Endothelial cell of umbilical vein (primary cell): ENCODE measurements at regions not wholly inside any gene's neighbourhood (a gene's known extent, or its start where the extent isn't known, plus 50 kb on each side); places are given as distances from the start of the nearest gene placed in this dataset.

Experiments used
- BruUV-seq: library from RNA; stranded (reverse); fragments of 400-500 nt; replicated peaks from 2 replicates; lab custom pipeline; 2021; lab: Mats Ljungman, UMichigan
- CTCF ChIA-PET: fragments of 300-600, 350-600 bp; sonication (Branson Sonifier 250); formaldehyde crosslinking; loops from one replicate; lab custom pipeline; 2021; ENCODE audit warnings: antibody characterized with exemption, inconsistent platforms; lab: Charles Lee
- POLR2A ChIA-PET: fragments of 300-600, 350-600 bp; sonication (Branson Sonifier 250); formaldehyde crosslinking; loops from one replicate; lab custom pipeline; 2021; ENCODE audit warnings: antibody characterized with exemption, inconsistent platforms; lab: Charles Lee
- DNase-seq: peaks from one replicate; pipeline ENCODE4 v3.0.0-alpha.2; 2011; ENCODE audit warnings: low read depth, low spot score
- FAIRE-seq: peaks from 2 replicates; lab custom pipeline; 2011; peaks lifted over from hg19 to GRCh38; lab: Jason Lieb, UNC
- H2AFZ ChIP-seq: 2 replicates; pipeline ENCODE4 v1.6.0; 2012; ENCODE audit warnings: low read depth, low read length, control low read depth, inconsistent platforms
- H3K27ac ChIP-seq: 2 replicates; pipeline ENCODE4 v1.5.1; 2011; ENCODE audit warnings: low read depth, mild to moderate bottlenecking, control low read depth, low read length, moderate library complexity; ENCODE audit not compliant: insufficient read depth
- H3K27me3 ChIP-seq, 2 experiments: 2 replicates each; pipeline versions ENCODE4 v1.6.0 to v1.6.1; 2011; ENCODE audit warnings: low read length in 2 of 2, mixed read lengths in 1 of 2; ENCODE audit not compliant: control insufficient read depth in 2 of 2, insufficient read depth in 2 of 2
- H3K36me3 ChIP-seq, 2 experiments: 2 replicates in 1 of 2; 3 replicates in 1 of 2; pipeline ENCODE4 v1.5.1; 2011; ENCODE audit warnings: low read length in 2 of 2, mild to moderate bottlenecking in 1 of 2, moderate library complexity in 1 of 2; ENCODE audit not compliant: control insufficient read depth in 2 of 2, insufficient read depth in 2 of 2; ENCODE audit errors: extremely low read depth in 1 of 2
- H3K4me1 ChIP-seq: 3 replicates; pipeline ENCODE4 v1.5.1; 2011; ENCODE audit warnings: mild to moderate bottlenecking, low read length; ENCODE audit not compliant: control insufficient read depth, insufficient read depth; ENCODE audit errors: extremely low read depth
- H3K4me2 ChIP-seq: 2 replicates; pipeline ENCODE4 v1.6.1; 2011; ENCODE audit warnings: low read length, control low read depth, mixed read lengths; ENCODE audit not compliant: insufficient read depth
- H3K4me3 ChIP-seq, 3 experiments: fragments of 200-600 bp in 1 of 3; sonication (generic), shearing (Covaris generic) in 1 of 3; replicated peaks in 1 of 3; 2 replicates each; pipeline ENCODE4 v1.5.1; 2011 to 2016; ENCODE audit warnings: control low read depth in 3 of 3, low read length in 3 of 3, mild to moderate bottlenecking in 2 of 3, inconsistent platforms in 1 of 3, low read depth in 1 of 3, moderate library complexity in 1 of 3; ENCODE audit not compliant: insufficient read depth in 1 of 3
- H3K79me2 ChIP-seq: 2 replicates; pipeline ENCODE4 v1.6.0; 2012; ENCODE audit warnings: low read length, inconsistent platforms; ENCODE audit not compliant: control insufficient read depth, insufficient read depth
- H3K9ac ChIP-seq: replicated peaks from 2 replicates; pipeline ENCODE3; 2011; ENCODE audit warnings: low read length, control low read depth; ENCODE audit not compliant: insufficient read depth; ENCODE audit errors: extremely low read depth
- H3K9me1 ChIP-seq: replicated peaks from 3 replicates; pipeline ENCODE4 v1.6.0; 2011; ENCODE audit warnings: mild to moderate bottlenecking, low read length; ENCODE audit not compliant: control insufficient read depth, insufficient read depth; ENCODE audit errors: extremely low read depth
- H3K9me3 ChIP-seq: replicated peaks from 2 replicates; pipeline ENCODE4 v1.5.1; 2012; ENCODE audit warnings: low read length, inconsistent platforms; ENCODE audit not compliant: control insufficient read depth, insufficient read depth
- H4K20me1 ChIP-seq: replicated peaks from 2 replicates; pipeline ENCODE3; 2011; ENCODE audit warnings: mild to moderate bottlenecking, low read length; ENCODE audit not compliant: control insufficient read depth, insufficient read depth; ENCODE audit errors: extremely low read depth
- CTCF ChIP-seq, 2 donors: IDR thresholded peaks; 1 replicate in 1 of 2; 2 replicates in 1 of 2; pipeline ENCODE4 v1.5.1; 2011; ENCODE audit warnings: low read length in 2 of 2, mild to moderate bottlenecking in 2 of 2, moderate library complexity in 2 of 2, control low read depth in 1 of 2, inconsistent platforms in 1 of 2, low read depth in 1 of 2; ENCODE audit not compliant: insufficient read depth in 1 of 2; ENCODE audit errors: extremely low read depth in 1 of 2
- EZH2 ChIP-seq: IDR thresholded peaks from 2 replicates; pipeline ENCODE4 v1.6.1; 2012; ENCODE audit warnings: borderline replicate concordance, low read depth, mild to moderate bottlenecking, moderate library complexity, low read length, inconsistent platforms; ENCODE audit not compliant: severe bottlenecking
- FOS ChIP-seq: IDR thresholded peaks from 2 replicates; pipeline ENCODE4 v1.6.1; 2011; ENCODE audit warnings: mild to moderate bottlenecking, low read length, moderate library complexity, borderline replicate concordance; ENCODE audit not compliant: insufficient read depth
- JUN ChIP-seq: IDR thresholded peaks from 2 replicates; pipeline ENCODE4 v1.6.1; 2011; ENCODE audit warnings: borderline replicate concordance, low read depth; ENCODE audit not compliant: insufficient read length, insufficient read depth
- MAX ChIP-seq: IDR thresholded peaks from 2 replicates; pipeline ENCODE4 v1.6.1; 2011; ENCODE audit not compliant: insufficient read depth, insufficient read length
- MYC ChIP-seq: IDR thresholded peaks from one replicate; pipeline ENCODE4 v1.6.1; 2011; ENCODE audit warnings: mild to moderate bottlenecking, low read depth, low read length
- POLR2A ChIP-seq: IDR thresholded peaks from 2 replicates; pipeline ENCODE4 v1.6.1; 2012; ENCODE audit warnings: low read depth, mild to moderate bottlenecking, control low read depth, low read length
- POLR2AphosphoS5 ChIP-seq: IDR thresholded peaks from 2 replicates; pipeline ENCODE4 v1.6.1; 2012; ENCODE audit warnings: low read depth, mild to moderate bottlenecking, control low read depth, low read length, moderate library complexity; ENCODE audit not compliant: insufficient read depth
- dilution Hi-C: fragments of 300-500 bp; cut with MboI; formaldehyde crosslinking; loops from one replicate; pipeline ENCODE4 v1.15.0; 2019; ENCODE audit warnings: low sequenced_read_pairs; ENCODE audit not compliant: extremely low pct_ligation_motif_present
- intact Hi-C: fragments of 100-400 bp; cut with micrococcal nuclease; formaldehyde crosslinking; loops from one replicate; pipeline ENCODE4 v1.10.0; 2022

GRCh38 chr14:26794731-26795130 lies 196.9 kb upstream of the NOVA1 start:
- no peak for FAIRE-seq
- dilution Hi-C loops, result no loop called here
- TF ChIP-seq MYC, result no peak
- TF ChIP-seq MAX, result no peak
- TF ChIP-seq CTCF (IDR thresholded peaks at IDR 0.05; ENCODE audit: extremely low read depth in 1 of 2, insufficient read depth in 1 of 2, low read depth in 1 of 2, low read length in 2 of 2), result no peak
- no peak for TF ChIP-seq POLR2AphosphoS5
- no peak for TF ChIP-seq JUN
- no peak for TF ChIP-seq FOS
- no peak for TF ChIP-seq POLR2A
- TF ChIP-seq EZH2, result no peak

More at GRCh38 chr14:26794731-26795130, 196.9 kb upstream of the NOVA1 start:
- Histone ChIP-seq H3K4me2 (no peak overlapping the region), H3K4me1 (no peaks in the 10 kb centered on the region), H4K20me1 (peaks cover 2% of the 10 kb centered on the region), H3K9ac (no peak overlapping the region), H3K27me3 (no peaks in the 10 kb centered on the region), H3K4me3 (no peak overlapping the region), H3K27ac (no peak overlapping the region), H3K36me3 (no peaks in the 10 kb centered on the region), H3K9me1 (no peaks in the 10 kb centered on the region), H2AFZ (no peak overlapping the region), H3K9me3 (no peaks in the 10 kb centered on the region), H3K79me2 (no peaks in the 10 kb centered on the region)
- ChIA-PET CTCF (interaction anchor here (1.5 to 1.7 kb wide), 2 partner anchors 10 to 13 kb away, joined by 3 to 5 read pairs; no protein-coding TSS in a partner anchor), POLR2A (no interaction called here)
- no TSS peak for BruUV-seq
- no peak for DNase-seq
- intact Hi-C loops, result no loop called here
